GM18502 (cell line): ENCODE measurements at regions not wholly inside any gene's neighbourhood (a gene's known extent, or its start where the extent isn't known, plus 50 kb on each side); places are given as distances from the start of the nearest gene placed in this dataset.
"Not testable (repeated sequence)": the region's sequence is repeated elsewhere in the genome, so short reads cannot be mapped to it uniquely, and the experiment has no call there.

Source experiments
- ATAC-seq: cut with Tn5 transposase; IDR thresholded peaks from one replicate; pipeline ENCODE4 v1.9.1; 2021; ENCODE audit warnings: mild to moderate bottlenecking; ENCODE audit not compliant: unreplicated experiment, poor library complexity

DNA sequence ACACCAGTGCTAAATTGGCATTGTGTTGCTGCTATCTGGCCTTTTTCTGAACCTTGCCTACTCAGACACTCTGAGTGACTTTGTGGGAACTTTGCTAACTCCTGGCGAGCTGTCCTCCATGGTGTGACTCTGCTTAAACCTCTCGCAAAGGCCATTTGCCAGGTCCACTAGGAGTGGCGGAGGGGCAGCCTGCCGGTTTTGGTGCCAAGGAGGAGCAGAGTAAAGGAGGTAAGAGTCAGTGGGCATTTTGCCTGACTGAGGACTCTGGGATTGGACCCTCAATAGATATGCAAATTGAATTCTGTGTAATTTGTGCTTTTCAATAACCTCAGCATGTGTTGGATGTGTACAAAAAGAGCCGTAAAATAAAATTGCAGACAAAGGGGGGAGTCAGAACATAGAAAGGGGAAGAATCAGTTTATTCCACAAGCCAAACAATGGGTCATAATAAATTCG lies 386.6 kb upstream of the NFIA start:
- ATAC-seq: no peak

DNA sequence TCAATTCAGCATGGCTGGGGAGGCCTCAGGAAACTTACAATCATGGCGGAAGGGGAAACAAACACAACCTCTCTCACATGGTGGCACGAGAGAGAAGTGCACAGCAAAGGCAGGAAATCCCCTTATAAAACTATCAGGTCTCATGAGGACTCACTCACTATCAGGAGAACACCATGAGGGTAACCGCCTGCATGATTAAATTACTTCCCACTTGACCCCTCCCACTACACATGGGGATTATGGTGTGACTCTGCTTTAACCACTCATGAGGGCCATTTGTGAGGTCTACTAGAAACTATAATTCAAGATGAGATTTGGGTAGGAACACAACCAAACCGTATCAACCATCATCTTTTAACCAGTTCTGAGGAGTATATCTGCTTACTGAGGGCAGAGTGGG lies 387.4 kb upstream of the NFIA start:
- ATAC-seq: no peak

DNA sequence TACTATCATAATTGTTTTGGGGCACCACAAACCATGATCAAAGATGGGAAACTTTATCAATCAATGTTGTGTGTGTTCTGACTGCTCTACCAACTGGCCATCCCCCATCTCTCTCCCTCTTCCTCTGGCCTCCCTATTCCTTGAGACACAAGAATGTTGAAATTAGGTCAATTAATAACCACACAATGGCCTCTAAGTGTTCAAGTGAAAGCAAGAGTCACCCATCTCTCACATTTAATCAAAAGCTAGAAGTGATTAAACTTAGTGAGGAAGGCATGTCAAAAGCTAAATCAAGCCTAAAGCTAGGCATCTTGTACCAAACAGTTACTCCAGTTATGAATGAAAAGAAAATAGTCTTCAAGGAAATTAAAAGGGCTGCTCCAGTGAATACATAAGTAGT lies 390.3 kb upstream of the NFIA start:
- ATAC-seq: no peak

DNA sequence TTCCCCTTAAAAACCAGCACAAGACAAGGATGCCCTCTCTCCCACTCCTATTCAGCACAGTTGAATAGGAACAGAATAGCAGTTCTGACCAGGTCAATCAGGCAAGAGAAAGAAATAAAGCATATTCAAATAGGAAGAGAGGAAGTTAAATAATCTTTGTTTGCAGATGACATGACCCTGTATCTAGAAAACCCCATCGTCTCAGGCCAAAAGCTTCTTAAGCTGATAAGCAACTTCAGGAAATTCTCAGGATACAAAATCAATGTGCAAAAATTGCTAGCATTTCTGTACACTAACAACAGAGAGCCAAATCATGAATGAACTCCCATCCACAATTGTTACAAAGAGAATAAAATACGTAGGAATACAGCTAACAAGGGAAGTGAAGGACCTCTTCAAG lies 394.1 kb upstream of the NFIA start:
- not testable (repeated sequence) for ATAC-seq

DNA sequence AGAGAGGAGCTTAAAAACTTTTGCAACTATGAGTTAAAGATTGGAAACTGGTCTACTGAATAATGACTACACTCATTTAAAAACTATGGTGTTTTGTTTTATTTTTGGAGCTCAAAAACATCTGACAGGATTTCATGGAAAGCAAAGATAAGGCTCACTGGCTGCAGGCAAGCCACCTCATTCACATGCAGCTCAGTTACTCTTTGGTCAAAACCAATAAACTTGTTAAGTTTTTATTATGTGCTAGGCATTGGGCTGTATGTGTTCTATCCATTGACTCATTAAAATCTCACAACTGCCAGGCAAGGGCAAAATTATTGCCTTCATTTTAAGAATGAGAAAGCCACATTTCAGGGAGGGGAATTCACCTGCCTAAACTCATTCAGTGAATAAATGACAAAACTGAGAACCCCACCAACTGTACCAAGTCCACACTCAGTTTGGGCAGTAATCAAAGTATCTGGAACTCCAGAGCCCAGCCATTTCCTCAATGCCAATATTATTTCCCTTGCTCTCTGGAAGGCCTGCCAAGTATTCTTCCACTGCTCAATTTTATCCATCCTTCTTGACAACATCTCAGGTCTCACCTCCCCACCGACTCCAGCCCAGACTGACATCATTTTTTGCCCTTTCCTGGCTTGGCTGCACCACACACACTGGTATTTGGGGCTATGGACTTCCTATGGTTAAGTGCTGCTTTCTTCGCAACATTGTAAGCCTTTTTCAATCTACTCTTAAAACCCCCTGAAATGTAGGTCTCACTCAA lies 401.1 kb upstream of the NFIA start:
- ATAC-seq: no peak

GRCh38 chr1:60679524-60680375 lies 402.6 kb upstream of the NFIA start:
- ATAC-seq: no peak

DNA sequence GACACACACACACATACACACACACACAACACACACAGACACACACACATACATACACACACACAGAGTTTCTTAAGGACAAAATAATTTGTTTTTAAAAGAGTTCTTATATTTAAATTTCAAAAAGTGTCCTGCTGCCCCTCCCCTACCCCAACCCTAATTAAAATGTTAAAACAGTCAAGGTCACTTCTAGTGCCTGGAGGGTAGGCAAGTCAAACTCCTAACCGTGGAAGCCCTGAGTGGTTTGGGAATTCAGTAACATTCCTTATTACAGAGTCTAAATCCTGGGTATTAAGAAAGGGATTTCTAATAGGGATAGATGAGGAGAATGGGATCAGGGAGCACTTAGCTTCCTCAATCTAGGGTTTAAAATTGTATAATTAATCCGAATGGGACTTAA lies 403.6 kb upstream of the NFIA start:
- ATAC-seq: no peak

GRCh38 chr1:60678391-60678790 lies 404.0 kb upstream of the NFIA start:
- no peak for ATAC-seq

DNA sequence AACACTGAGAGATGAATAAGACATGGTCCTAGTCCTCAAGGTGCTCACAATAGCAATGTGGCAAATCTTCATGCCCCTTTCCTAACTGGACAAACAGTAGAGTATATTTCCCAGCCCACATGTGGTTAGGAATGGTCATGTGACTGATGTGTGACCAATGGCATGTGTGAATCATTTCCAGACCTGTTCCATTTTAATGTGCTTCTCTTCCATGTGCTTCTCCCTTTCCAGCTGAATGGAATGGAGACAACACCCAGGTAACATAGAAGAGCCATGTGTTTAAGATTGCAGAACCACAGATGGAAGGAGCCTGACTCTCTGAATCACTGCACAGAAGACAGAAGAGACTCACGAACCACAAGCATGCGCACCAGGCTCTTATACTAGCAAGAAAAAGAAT lies 409.9 kb upstream of the NFIA start:
- no peak for ATAC-seq

- no peak for ATAC-seq
Observed at GRCh38 chr1:60670302-60670701, 412.1 kb upstream of the NFIA start.

DNA sequence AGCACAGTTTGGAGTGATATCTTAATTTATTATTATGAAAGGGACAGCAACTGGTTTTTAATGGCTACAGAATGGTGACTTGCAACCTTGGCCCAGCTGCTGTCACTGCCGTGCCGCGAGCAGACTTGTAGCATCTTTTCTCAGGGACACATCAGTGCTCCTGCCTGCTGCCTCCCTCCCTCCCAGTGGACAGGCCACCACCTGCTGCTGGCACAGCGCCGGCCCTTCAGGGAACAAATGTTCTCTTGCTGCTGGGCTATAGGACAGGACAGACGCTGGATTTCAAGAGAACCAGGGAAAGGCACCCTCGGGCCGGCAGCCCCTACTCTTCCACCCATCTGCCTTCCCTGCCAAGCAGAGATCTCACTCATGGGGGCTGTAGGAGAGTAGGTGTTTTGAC lies 413.8 kb upstream of the NFIA start:
- no peak for ATAC-seq

DNA sequence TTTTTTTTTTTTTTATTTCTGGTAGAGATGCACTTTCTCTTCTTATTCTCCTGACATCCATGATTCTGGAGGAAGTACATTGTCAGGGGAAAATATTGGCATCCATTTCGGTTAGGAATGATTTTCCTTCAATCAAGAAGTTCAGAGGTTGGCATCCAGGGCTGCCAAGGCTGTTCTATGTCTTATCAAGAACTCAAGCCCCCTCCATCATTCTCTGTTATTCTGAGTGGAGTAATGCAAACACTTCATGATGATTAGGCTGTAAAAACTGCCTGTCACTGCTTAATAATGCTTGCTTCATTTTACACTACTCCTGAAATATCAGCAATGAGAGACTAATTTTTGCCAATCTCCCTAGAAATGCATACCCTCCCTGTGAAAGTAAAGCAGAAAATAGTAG lies 417.1 kb upstream of the NFIA start:
- no peak for ATAC-seq

GRCh38 chr1:60664086-60664625 lies 418.2 kb upstream of the NFIA start:
- no peak for ATAC-seq

GRCh38 chr1:60662486-60663044 lies 419.8 kb upstream of the NFIA start:
- ATAC-seq: no peak

GRCh38 chr1:60657926-60658325 lies 424.4 kb upstream of the NFIA start:
- no peak for ATAC-seq

GRCh38 chr1:60655679-60656355 lies 426.5 kb upstream of the NFIA start:
- no peak for ATAC-seq

DNA sequence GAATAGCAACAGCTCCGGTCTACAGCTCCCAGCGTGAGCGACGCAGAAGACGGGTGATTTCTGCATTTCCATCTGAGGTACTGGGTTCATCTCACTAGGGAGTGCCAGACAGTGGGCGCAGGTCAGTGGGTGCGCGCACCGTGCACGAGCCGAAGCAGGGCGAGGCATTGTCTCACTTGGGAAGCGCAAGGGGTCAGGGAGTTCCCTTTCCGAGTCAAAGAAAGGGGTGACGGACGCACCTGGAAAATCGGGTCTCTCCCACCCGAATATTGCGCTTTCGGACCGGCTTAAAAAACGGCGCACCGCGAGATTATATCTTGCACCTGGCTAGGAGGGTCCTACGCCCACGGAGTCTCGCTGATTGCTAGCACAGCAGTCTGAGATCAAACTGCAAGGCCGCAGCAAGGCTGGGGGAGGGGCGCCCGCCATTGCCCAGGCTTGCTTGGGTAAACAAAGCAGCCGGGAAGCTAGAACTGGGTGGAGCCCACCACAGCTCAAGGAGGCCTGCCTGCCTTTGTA lies 442.3 kb upstream of the NFIA start:
- not testable (repeated sequence) for ATAC-seq

DNA sequence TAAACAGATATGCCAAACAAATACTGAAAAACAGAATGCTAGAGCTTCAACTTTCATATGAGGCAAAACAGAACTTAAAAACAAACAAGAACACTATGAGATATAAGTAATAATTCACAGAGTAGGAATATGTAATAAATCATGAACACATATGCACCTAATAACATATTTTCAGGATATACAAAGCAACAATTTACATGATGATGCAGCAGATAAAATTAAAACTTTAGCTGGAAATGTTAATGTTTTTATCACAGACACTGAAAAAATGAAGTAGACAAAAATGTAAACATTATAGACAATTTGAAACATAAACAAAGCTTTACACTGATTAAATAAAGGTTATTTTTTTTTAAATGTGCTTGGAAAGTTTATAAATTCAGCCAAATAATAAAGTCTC lies 443.1 kb upstream of the NFIA start:
- ATAC-seq: no peak

DNA sequence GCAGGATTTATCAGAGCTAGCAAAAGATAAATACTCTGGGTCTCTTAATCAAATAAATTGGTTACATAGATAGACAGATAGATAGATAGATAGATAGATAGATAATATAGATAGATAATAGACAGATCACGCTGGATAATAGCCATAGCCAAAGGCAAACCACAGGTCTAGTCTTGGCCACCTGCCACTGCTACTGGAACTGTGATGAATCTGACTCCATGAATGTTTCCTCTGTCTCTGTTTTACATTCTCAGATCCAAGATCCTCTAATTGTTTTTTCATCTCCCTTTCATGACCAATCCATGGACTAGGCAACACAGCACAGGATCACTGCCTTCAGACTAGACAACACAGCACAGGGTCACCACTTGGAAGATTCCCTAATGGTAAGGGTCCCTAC lies 444.7 kb upstream of the NFIA start:
- ATAC-seq: no peak

DNA sequence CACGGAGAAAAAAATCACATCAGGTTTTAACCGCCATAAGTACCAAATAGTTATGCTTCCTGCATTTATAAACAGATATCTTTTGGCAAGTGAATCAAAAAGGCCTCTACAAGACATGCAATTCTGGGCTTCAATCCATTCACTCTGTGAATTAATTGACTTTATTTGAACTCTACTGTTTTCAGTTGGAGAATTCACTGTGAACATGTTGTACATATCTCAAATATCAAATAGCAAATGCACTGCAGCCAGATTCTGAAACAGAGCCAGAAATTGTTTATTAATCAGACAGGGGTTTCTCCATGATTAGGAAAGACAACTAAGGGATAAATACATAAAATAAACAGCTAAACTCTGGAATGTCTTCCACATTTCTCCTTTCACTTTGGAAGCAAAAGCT lies 445.4 kb upstream of the NFIA start:
- no peak for ATAC-seq
